NCI-H1092 (cell line): ENCODE measurements at regions not wholly inside any gene's neighbourhood (a gene's known extent, or its start where the extent isn't known, plus 50 kb on each side); places are given as distances from the start of the nearest gene placed in this dataset.

ENCODE experiments used
- DNase-seq: peaks from one replicate; lab custom pipeline; 2025; lab: John Stamatoyannopoulos, UW

DNA sequence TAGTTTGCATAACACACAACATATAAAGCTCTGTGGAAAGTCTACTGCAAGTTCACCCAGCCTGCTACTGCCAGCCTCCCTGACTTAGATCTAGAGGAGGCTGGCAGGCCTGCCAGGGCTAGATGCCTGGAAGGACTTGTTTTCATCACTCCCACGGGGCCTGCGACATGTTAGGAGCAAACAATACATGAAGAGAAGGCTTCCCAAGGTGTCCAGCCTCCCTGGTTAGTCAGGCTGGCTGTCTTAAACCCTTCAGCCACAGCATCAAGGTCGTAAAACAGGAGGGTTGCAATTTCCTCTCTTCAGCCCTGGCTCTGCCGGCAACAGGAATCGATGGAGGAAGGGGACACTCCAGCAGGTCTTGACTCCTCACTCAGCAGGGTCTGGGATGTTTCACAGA lies 104.5 kb downstream of the NGF start:
- DNase-seq, result no peak

- no peak for DNase-seq
These were observed 107.8 kb downstream of the NGF start for GRCh38 chr1:115230281-115230680.

- no peak for DNase-seq
These were observed 109.0 kb downstream of the NGF start for GRCh38 chr1:115229016-115229415.

DNA sequence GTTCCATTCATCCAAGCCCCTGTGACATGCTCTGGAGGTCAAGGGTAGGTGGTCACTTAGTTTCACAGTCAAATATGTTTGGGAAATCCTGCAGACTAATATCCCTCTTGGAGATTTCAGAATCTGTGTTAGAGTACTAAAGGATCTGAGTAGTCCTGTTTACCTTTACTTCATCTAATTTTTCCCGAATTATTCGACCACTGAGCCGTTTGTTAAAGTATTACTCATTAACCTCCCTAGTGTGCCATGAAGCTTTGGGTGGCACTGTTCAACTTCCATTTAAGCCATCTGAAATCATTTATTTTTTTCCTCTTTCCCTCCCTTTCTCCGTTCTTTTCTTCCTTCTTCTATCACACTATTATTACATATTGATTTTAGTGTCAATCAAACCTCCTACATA lies 109.9 kb downstream of the NGF start:
- DNase-seq, result no peak

- DNase-seq, result no peak
These were observed 110.5 kb downstream of the NGF start for GRCh38 chr1:115227346-115228082.

DNA sequence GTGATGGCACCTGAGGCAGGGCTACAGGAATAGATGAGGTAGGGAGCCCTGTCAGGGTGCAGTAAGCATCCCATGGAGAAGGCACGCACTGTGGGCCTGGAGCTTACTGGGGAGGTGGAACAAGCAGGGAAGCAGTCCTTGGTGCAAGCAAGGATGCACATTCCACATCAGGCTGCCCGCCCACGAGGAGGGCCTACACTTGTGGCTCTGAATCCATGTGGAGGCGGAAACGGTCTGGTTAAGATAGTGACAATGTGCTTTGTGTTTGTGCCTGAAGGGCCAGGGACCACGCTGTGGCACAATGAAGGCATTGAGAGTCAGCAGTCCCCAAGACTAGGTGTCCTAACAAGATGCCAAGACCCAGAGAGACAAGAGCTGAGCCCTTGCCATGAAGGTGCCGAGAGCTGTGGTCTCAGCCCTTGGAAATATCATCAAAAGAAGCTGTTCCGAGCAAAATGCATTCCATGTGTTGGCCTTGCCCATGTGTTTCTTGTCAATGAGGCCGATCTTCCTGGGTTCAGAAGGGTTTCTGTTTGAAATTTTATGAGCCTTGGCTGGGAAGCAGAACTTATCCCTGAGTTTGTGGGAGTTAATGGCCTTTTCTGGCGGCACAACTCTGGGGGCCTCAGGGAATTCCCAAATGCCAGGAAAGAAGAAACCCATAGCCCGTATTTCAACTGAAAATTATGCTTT lies 111.9 kb downstream of the NGF start:
- no peak for DNase-seq

- no peak for DNase-seq
These were observed 113.4 kb downstream of the NGF start for GRCh38 chr1:115224636-115225035.

- DNase-seq, result no peak
These were observed 115.2 kb downstream of the NGF start for GRCh38 chr1:115222616-115223402.

- no peak for DNase-seq
These were observed 117.4 kb downstream of the NGF start for GRCh38 chr1:115220340-115221270.

DNA sequence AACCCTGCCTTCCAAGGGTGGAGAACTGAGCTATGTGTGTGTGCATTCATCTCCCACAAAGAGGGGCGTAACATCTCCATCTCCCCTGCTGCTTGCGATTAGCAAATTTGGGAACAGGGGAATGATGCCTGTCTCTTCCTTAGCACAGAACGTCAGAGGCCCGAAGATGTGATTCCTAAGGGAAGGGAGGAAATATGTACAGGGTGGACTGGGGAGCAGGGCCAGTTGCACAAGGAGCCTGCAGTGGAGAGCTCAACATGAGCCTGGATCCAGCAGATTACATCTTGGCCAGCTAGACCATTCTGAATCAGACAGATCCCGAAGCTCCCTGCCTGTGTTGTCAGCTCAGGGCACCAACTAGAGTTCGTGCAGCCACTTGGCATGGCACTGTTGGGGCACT lies 118.1 kb downstream of the NGF start:
- no peak for DNase-seq

GRCh38 chr1:115218699-115219098 lies 119.3 kb downstream of the NGF start:
- DNase-seq, result no peak

- no peak for DNase-seq
These were observed 120.0 kb downstream of the NGF start for GRCh38 chr1:115218034-115218405.

DNA sequence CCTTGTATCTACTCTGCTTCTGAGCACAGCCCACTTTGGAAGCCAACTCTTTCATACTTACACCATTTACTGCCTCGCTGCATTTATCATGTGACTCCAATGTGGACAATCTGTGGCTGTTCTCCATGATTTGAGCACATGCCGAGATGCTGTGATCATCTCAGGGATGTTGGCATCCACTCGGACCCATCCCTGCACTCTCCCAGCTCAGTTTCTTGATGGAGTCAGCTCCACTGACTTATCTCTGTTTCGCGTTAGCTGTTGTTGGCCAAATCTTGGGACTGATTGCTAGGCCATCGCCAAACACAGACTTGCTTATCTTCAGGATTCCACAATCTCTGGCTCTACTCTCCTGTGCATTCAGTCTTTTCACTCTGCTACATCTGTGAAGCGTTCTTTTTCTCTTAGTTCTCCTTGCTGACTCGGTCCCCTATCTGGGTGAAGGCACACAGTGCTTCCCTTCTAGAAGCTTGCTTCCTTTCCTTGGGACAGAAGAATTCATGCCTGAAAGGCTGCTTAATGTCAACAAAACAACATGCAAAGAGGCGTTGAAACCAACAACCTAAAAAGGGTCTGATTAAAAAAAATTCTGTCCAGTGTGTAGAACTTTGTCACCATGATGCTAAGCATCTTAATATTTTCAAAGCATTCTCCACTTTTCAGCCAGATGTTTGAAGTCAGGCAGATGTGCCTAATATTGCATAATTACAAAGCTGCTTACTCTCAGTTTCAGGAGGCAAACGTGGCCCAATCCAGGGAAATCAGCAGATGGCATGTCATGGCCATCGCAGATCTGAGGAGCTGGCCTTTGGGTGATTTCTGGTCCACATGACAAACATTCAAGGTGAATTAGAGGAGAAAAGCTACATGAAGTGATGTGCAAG lies 120.7 kb downstream of the NGF start:
- DNase-seq, result no peak

- no peak for DNase-seq
These were observed 122.1 kb downstream of the NGF start for GRCh38 chr1:115215703-115216521.

GRCh38 chr1:115215110-115215509 lies 122.9 kb downstream of the NGF start:
- no peak for DNase-seq

DNA sequence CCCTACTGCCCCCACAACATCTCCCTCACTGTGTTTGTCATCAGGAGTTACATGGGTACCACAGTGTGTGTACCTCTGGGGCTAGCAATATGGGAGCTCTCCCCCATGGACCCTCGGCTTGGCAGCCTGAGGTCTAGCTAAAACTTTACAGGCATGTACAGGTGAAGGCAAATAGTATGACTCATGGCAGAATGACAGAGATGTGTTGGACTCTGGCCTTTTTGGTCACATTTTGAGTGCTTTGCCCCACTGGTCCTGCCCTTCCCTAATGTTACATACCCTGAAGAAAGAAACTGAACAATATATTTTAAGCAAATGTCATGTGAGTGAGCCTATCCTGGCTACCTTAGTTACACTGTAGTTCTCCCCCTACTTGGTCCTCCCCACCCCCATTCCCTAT lies 124.0 kb downstream of the NGF start:
- DNase-seq, result no peak

- no peak for DNase-seq
These were observed 123.8 kb upstream of the TSPAN2 start for GRCh38 chr1:115213130-115213529.

DNA sequence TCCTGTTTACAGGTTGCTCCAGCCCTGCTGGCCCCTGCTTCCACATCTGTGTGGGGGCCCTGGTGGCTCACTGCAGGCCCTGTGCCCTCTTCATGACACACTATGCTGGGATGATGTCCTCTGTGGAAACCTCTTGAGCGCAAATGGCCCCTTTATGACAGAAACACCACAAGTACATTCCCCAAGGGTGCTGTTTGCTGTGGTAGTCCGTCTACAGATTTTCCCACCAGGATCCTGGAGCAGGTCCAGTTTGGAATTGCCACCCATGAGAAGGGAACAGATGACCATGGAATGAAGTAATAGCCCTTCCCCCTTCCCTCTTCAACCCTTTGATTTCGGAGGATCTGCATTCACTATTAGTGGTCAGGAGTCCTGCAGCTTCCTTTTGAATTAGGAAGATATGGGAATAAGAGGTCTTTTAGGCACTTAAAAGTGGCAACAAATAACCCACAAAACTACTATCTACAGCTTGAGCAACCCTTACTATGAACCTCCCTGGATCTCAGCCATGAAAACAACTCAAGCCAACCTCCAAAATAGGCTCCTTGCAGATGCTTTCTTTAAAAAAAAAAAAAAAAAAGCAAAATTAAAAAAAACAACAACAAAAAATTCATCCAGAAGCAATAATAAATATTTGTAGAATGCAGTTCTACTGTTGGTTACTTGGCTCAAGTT lies 121.9 kb upstream of the TSPAN2 start:
- peak; percentile 29 for DNase-seq

GRCh38 chr1:115210302-115210711 lies 121.0 kb upstream of the TSPAN2 start:
- no peak for DNase-seq
